GM13977 (cell line): ENCODE measurements at regions not wholly inside any gene's neighbourhood (a gene's known extent, or its start where the extent isn't known, plus 50 kb on each side); places are given as distances from the start of the nearest gene placed in this dataset.

Source experiments
- DNase-seq: peaks from one replicate; pipeline ENCODE4 v3.0.0; 2012; ENCODE audit warnings: low spot score
- in situ Hi-C: fragments of 300-500 bp; cut with MboI; formaldehyde crosslinking; loops from one replicate; pipeline ENCODE4 v1.12.0; 2022; ENCODE audit warnings: low sequenced_read_pairs, low pct_unique_long_range_greater_than_20kb, mixed read lengths, inconsistent platforms; ENCODE audit not compliant: unreplicated experiment
- TF ChIP-seq, protein P1 (sequence below): IDR thresholded peaks from 2 replicates; pipeline ENCODE4 v1.5.1; 2012; ENCODE audit warnings: mild to moderate bottlenecking, control low read depth; ENCODE audit not compliant: insufficient read depth; ENCODE audit errors: extremely low read depth, missing control alignments

DNA sequence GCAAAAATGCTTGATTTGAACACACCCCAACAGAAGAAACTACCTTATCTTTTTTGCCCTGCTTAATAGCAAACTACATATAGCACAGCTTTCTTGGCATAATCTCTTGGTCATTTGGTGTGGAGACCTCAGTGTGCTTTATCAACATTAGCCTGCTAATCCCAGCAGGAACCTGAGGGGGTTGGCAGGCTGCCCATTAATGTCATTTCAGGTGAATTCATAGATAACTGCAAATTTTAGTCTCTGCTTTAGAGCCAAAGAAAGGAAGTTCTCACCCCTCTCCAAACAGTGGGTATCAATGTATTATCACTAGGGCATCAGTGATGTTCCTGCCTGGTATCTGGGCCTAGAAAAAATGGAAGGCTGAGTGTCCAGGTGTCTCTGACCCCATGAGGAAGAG is 489.0 kb downstream of the NTRK2 start:
- in situ Hi-C loops, result no loop called here
- no peak for DNase-seq

DNA sequence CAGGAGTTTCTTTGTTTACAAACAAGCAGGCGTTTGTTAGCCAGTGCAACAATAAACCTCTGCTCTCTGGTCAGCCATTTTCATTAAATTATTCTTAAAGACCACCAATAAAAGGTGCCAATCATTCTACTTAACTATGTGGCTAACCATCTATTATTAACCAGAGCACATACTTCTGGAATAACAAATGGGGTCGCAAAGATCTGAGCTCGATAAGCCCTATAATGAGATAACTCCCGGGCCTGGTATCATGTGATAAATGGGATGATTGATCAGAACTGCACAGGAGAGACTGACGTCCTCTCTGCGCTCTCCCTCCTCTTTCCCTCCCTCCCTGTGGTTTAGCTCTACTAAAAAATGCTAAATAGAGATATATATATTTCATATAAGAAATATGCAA is 488.2 kb downstream of the NTRK2 start:
- in situ Hi-C loops, result no loop called here
- TF ChIP-seq, protein P1, sequence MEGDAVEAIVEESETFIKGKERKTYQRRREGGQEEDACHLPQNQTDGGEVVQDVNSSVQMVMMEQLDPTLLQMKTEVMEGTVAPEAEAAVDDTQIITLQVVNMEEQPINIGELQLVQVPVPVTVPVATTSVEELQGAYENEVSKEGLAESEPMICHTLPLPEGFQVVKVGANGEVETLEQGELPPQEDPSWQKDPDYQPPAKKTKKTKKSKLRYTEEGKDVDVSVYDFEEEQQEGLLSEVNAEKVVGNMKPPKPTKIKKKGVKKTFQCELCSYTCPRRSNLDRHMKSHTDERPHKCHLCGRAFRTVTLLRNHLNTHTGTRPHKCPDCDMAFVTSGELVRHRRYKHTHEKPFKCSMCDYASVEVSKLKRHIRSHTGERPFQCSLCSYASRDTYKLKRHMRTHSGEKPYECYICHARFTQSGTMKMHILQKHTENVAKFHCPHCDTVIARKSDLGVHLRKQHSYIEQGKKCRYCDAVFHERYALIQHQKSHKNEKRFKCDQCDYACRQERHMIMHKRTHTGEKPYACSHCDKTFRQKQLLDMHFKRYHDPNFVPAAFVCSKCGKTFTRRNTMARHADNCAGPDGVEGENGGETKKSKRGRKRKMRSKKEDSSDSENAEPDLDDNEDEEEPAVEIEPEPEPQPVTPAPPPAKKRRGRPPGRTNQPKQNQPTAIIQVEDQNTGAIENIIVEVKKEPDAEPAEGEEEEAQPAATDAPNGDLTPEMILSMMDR, result no peak
- DNase-seq, result no peak

More for the DNA sequence above, 489.0 kb downstream of the NTRK2 start:
- TF ChIP-seq, protein P1, result no peak

DNA sequence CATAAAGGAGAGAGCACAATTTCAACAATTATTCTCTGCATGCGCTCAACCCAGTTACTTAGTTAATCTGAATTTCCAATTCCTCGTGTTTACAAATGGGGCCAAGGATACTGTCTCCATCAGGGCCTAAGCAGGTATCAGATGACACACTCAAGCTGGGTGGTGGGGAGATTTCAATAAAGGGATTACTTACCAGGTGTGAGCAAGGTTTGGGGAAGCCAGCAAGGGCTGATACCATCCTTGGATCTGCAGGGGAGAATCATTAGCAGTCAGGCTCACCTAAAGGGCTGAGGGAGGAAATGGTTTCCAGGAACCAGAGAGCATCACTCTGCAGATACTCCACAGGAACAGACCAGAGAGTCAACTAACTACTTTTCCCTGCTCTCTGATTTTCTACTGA is 487.1 kb downstream of the NTRK2 start:
- in situ Hi-C loops, result no loop called here
- TF ChIP-seq, protein P1, result no peak
- no peak for DNase-seq

DNA sequence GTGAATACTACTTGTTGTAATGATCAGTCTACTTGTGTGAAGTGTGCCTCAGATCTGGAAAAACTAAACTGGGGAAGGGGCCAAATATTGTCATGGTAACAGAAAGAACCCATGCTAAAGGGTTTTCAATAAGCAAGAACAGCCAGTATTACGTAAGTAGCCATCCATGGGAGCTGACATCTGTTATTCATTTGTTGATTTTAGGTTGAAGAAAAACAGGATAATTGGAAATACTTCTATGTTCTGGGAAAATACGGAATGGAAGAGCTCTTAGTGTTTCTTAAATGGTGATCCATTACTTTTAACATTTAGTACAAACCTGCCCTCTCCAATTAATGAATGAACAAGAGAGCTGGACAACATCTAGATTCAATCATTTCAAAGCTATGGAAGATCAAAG is 485.8 kb downstream of the NTRK2 start:
- DNase-seq, result no peak
- TF ChIP-seq, protein P1, result no peak
- in situ Hi-C loops, result no loop called here

DNA sequence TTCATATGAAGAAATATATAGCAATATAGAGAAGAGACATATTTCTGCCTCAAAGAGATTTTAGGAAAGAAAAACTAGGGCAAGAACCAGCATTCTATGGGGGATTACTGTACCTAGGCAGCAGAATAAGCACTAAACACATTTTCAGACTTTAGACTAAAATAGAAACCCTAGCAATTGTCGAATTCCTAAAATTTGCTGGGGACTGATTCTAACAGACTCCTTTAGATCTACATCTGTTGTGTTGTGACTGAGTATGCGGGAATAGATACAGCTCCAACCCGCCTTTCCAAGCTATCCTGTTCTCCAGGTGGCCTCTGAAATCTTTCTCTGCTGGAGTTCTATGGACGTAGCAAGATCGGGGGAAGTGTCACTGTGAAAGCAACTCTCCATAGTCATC is 482.2 kb downstream of the NTRK2 start:
- DNase-seq, result no peak
- TF ChIP-seq, protein P1, result no peak
- in situ Hi-C loops, result no loop called here

DNA sequence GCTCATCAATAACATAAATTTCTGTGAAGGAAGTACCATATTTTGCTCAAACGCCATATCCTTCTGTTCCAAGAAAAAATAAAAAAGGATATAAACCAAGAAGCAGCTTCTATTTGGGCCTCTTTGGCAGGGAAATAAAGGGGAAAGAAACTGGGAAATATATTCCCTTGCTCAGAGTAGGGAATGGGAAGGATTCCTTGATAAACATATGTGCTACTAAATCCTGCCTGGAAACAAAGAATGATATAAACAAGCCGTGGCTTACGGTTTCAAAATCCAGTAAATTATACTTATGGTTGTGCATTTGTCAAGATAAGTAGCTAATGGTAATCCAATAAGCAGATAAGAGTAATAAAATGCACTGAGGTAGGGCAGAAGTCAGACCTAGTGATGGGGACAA is 481.6 kb downstream of the NTRK2 start:
- in situ Hi-C loops, result no loop called here
- TF ChIP-seq, protein P1, result no peak
- no peak for DNase-seq
